ENCODE measurements at regions not wholly inside any gene's neighbourhood (a gene's known extent, or its start where the extent isn't known, plus 50 kb on each side); places are given as distances from the start of the nearest gene placed in this dataset.
A peak's percentile ranks its signal among the peaks of the same experiment; 100 is the strongest.
"Not testable (repeated sequence)": the region's sequence is repeated elsewhere in the genome, so short reads cannot be mapped to it uniquely, and the experiment has no call there.

DNA sequence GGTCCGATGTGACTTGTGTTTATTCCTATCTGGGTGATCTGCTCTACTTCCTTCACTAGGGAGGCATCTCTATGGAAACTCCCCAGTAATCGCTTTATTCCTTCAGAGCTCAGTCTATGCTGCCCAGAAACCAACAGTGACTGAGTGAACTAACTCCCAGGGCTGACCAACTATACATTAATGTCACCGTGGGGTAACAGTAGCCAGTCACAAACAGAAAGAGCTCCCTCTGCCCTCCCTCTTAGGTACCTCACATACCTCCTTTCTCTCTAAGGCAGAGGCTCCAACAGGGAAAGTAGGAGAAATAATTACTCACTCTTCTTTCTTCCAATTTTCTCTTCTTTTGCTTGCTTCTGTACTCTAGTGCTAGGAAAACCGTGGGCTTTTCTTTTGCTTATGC, 855.0 kb downstream of the REEP3 start:
- DNase-seq (ENCODE audit: low spot score) = no peak
- in situ Hi-C loops (cut with HindIII; ENCODE audit: low sequenced_read_pairs) = no loop called here

DNA sequence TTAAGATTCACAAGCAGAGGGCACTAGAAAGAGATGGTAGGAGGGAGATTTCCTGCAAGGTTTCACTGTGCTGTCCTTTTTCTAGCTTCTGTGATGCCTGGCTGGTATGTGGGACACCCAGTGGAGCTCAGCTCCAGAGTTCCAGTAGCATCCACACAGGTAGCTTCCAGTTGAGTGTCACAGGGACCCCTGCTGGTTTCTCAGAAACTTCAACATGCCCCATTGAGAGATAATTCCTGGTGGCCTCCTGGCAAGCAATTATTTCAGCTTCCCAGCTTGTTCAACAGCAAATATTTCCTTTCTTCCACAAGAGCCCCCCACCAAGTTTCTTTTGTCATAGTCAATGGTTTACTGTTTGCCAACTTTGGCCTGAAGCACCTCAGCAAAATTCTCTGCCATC, 858.7 kb downstream of the REEP3 start:
- DNase-seq (ENCODE audit: low spot score) = no peak
- in situ Hi-C loops (cut with HindIII; ENCODE audit: low sequenced_read_pairs) = no loop called here

DNA sequence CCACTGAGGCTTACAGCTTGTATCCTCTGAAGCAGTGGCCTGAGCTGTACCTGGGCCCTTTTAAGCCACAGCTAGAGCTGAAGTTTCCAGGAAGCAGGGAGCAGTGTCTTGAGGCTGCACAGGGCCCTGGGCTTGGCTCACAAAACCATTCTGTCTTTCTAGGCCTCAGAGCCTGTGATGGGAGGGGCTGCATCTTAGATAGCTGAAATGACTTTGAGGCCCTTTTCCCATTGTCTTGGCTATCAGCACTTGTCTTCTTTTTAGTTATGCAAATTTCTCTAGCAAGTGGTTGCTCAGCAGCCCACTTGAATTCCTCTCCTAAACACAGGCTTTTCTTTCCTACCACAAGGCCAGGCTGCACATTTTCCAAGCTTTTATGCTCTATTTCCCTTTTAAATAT, 864.2 kb downstream of the REEP3 start:
- in situ Hi-C loops (cut with HindIII; ENCODE audit: low sequenced_read_pairs) = no loop called here
- no peak for DNase-seq (ENCODE audit: low spot score)

DNA sequence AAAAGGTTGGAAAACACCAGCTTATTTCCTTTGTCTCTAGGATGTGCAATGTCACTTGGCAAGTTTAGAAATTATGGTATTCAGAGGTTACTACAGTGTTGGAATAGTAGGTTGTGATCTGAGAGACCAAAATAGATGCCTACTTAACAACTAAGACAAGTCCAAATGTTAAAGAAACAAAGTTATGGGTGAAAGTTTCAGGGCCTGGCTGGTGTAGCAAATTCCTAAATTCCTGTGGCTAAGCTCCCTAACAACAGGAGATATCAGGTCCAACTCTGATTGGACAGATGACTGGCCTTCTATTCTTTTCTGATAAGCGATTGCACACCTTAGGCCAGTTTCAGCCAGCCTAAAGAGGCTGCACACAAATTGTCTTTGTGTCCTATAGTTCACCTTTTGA, 873.5 kb downstream of the REEP3 start:
- DNase-seq (ENCODE audit: low spot score) = no peak
- in situ Hi-C loops (cut with HindIII; ENCODE audit: low sequenced_read_pairs) = no loop called here

DNA sequence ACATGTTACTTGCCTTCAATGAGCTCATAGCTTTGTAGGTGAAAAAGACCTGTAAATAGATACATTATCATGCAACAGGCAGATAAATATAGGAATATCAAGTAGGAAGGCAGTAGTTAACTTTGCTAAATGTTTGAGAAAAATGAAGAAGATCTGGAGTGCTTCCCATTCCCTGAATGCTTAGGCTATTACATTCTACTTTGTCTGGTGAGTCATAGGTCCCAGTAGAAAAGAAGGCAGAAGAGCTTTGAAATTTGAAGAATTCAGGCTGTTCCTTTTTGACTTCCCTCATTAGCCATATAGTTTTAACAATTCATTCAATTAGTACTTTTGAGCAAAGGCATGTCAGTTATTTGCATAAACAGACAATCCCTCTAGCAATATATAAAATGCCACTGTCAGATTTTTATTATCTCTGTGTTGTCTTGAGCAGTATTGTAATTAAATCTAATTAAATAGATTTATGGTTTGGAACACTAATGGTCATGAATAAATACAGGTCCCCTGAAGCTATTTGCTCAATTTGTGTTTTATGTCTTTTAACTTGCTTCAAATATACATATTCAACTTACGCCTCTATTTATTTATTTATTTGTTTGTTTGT, 875.0 kb downstream of the REEP3 start:
- DNase-seq (ENCODE audit: low spot score) = no peak
- in situ Hi-C loops (cut with HindIII; ENCODE audit: low sequenced_read_pairs) = no loop called here

DNA sequence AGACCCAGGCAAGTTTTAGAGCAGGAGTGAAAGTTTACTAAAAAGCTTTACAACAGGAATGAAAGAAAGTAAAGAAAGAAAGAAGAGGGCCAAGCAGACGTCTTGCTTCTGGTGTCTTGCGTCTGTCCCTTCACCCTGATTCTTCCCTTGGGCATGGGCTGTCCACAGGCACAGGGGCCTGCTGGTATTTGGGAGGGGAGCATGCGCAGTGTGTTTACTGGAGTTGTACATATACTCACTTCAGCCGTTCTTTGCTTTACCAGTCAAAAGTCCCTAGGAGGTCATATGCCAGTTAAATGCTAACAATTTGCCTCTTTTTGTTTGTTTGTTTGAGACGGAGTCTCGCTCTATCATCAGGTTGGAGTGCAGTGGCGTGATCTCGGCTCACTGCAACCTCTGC, 875.9 kb downstream of the REEP3 start:
- in situ Hi-C loops (cut with HindIII; ENCODE audit: low sequenced_read_pairs) = no loop called here
- no peak for DNase-seq (ENCODE audit: low spot score)

DNA sequence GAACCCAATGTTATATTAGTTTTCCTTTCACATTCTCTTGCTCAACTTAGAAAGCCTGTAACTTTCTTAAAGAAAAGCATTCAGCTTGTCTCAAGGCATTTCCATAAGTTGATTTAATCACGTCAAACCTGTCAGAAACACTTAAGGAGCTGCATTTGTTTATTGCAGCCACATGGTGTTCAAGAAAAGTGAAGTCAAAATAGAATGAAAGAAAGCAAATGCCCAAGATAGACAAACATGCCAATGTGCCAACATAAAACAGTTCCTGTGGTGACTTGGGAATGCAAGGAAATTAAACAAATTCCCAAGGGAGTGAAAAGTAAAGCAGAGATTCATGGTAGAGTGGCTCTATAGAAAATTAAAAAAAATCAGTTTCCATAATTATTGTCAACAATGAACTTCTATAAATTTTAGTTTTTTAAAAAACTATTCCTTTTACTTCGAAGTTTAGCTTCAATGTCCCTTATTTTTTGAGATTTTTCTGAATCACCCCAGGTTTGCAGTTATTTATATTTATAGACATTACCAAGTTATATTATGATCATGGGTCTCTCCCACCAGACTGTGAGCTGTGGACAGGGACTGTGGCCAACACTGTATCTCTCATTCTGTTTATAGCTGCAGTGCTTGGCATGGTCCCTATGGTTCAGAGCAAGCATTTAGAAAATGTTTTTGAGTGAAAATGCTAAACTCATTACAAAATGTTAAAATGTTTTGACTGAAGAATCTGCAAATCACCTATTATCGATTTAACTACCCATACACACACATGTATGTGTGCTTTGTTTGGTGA, 887.4 kb downstream of the REEP3 start:
- in situ Hi-C loops (cut with HindIII; ENCODE audit: low sequenced_read_pairs) = no loop called here
- DNase-seq (ENCODE audit: low spot score) = no peak

DNA sequence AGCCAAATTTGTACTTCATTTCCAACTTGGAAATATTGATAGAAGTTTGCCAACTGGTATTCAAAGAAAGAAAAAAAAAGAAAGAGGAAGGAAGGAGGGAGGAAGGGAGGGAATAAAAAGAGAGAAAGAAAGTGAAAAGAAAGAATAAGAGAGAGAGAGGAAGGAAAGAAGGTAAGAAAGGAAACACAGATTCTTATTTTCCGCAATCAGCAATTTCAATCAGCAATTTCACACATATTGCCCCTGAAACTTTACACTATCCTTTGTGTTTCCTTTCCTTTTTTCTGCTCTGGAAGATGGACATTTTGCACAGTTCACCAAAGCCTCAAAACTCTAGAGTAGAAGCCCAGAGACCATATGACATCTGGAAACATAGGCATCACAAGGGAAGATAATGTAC, 888.1 kb downstream of the REEP3 start:
- no peak for DNase-seq (ENCODE audit: low spot score)
- in situ Hi-C loops (cut with HindIII; ENCODE audit: low sequenced_read_pairs) = no loop called here

DNA sequence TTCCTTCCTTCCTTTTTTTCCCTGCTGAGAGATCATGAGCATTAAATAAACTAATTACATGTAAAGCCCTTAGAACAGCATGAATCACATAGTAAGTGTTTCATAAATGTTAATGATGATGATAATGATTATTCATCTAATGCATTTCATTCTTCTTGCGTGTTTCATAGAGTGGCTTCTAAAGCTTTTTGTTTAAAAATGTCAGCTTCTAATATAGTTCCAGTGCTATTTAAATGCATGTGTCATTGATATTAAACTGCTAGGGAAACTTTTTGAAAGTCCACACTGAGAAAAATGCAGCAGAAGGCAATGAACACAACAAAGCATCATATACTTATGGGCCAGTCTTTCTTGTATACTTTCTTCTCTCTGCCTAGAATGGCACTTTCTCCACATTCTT, 894.8 kb downstream of the REEP3 start:
- DNase-seq (ENCODE audit: low spot score) = no peak
- in situ Hi-C loops (cut with HindIII; ENCODE audit: low sequenced_read_pairs) = no loop called here

DNA sequence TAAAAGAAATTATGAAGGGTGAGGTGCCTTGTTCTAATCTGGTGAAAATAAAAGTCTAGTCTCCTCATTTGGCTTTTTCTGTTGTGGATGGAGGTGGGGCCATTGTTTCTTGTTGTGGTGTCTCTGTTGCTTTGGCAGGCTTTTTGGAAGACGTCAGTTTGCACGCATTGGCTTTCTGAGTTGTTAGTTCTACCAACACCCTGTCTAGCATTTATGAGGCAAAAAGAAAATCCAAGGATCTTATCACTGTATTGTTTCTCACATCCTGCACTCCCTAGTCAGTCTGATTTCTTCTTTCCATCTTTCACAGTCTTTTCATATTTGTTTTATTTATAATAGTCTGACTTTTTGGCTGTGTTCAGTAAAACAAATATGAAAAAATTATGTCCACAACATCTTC, 898.3 kb downstream of the REEP3 start:
- in situ Hi-C loops (cut with HindIII; ENCODE audit: low sequenced_read_pairs) = no loop called here
- DNase-seq (ENCODE audit: low spot score) = no peak

DNA sequence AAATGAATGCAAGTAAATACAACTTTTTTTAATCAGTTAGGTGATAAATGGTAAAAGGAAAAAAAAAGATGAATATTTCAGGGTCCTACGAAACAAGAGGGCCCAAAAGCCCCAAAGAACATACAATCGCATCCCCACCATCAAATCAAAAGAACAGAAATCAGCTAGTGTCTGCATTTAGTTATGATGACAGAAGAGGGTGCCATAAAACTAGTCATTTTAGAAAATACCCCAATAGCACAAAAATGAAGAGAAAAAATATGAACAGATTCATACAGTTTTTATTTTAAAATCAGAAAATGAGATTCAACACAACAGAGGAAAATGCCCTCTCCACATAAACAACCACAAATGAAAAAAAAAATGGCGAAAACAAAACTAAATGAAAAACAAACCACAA, 905.5 kb downstream of the REEP3 start:
- in situ Hi-C loops (cut with HindIII; ENCODE audit: low sequenced_read_pairs) = no loop called here
- DNase-seq (ENCODE audit: low spot score) = no peak

DNA sequence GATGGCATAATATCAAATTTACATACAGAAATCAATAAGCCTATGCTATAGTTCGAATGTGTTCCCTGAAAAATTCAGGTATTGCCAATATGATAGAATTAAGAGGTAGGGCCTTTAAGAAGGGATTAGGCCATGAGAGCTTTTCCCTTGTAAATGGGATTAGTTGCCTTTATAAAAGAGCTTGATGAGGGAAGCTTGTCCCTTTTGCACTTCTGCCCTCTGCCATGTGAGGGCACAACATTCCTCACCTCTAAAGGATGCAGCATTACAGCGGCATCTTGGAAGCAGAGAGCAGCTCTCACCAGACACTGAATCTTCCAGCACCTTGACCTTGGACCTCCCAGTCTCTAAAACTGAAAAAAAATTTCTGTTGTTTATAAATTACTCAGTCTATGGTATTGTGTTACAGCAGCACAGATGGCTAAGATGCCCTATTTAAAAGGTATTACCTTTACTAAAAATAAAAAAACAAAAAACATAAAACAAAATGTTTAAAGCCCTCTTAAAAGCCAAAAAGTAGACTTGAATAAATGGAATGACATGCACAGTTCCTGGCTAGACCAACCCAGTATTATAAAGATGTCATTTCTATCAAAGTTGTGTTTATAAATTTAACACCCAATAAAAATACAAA, 909.6 kb downstream of the REEP3 start:
- DNase-seq (ENCODE audit: low spot score) = peak; percentile 19
- in situ Hi-C loops (cut with HindIII; ENCODE audit: low sequenced_read_pairs) = no loop called here

DNA sequence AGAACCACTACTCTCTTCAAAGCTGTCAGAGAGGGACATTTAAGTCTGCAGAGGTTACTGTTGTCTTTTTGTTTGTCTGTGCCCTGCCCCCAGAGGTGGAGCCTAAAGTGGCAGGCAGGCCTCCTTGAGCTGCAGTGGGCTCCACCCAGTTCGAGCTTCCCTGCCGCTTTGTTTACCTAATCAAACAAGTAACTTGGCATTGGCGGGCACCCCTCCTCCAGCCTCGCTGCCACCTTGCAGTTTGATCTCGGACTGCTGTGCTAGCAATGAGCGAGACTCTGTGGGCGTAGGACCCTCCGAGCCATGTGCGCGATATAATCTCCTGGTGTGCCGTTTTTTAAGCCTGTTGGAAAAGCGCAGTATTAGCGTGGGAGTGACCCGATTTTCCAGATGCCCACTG, 920.7 kb downstream of the REEP3 start:
- in situ Hi-C loops (cut with HindIII; ENCODE audit: low sequenced_read_pairs); DNase-seq (ENCODE audit: low spot score): not testable (repeated sequence)

DNA sequence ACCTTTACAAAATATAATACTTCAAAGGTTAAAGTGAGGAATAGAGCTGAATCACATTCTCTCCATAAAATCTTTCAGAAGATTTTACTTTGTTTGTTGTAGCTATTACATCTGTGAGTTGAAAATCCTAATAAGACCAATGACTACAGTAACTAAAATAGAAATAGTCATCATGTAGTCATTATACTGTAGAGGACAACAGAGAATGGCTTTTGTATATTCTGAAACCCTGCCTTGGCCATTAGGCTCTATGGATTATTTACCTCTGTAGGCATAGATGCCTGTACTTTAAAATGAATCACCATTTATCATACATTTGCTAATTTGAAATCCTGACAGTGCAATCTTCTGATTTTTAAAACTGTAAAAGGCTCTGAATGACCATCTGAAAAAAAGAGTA, 923.0 kb downstream of the REEP3 start:
- in situ Hi-C loops (cut with HindIII; ENCODE audit: low sequenced_read_pairs) = no loop called here
- DNase-seq (ENCODE audit: low spot score) = no peak

DNA sequence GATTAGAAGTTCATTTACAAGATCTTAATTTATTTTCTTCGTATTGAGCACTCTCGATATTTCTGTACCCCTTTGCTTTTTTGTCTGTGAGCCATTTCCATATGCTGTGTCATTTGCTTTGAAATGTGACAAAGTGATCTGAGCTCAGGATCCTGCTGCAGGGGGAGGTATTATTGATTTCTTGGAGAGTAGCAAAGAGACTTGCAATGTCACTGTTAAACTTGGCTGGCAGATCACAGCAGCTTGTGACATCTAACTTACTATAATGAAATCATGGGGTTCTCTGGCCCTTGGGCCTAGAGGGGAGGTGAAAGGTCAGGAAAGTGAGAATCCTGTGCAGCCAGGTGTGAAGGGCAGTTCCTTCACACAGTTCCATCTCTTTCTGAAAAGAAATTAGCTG, 923.4 kb downstream of the REEP3 start:
- in situ Hi-C loops (cut with HindIII; ENCODE audit: low sequenced_read_pairs) = no loop called here

DNA sequence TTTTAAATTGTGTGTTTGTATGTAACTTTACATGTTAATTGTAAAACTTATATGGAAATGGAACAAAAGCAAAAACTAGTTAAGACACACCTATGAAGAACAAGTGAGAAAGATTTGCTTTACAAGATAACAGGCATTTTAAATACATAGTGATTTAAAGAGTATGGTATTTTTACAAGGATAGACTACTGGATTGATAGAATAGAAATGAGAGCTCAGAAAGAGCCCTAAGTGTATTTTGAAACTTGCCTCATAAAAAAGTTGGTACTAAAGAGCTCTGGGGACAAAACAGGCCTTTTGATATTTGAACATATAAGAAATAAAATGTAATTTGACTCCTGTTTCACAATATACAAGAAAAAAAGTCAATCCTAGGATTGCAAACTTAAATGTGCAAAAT, 928.4 kb downstream of the REEP3 start:
- DNase-seq (ENCODE audit: low spot score) = no peak
- in situ Hi-C loops (cut with HindIII; ENCODE audit: low sequenced_read_pairs) = no loop called here

More for the DNA sequence above, 923.4 kb downstream of the REEP3 start:
- peak; percentile 4 for DNase-seq (ENCODE audit: low spot score)

DNA sequence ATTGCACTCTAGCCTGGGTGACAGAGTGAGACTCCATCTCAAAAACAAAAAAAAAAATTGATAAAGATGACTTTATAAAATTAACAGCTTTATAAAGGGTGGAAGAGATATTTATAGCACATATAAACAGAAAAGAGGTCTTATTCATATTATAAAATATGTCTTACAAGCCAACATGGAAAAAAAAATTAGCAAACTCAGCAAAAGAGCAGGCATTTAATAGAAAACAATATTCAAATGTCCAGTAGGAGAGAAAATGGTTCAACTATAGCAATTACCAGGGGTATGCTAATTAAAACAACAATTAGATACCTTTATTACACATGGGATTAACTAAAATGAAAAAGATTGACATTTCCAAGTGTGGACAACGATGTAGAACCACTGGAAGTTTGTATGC, 929.1 kb downstream of the REEP3 start:
- in situ Hi-C loops (cut with HindIII; ENCODE audit: low sequenced_read_pairs) = no loop called here
- DNase-seq (ENCODE audit: low spot score) = no peak

DNA sequence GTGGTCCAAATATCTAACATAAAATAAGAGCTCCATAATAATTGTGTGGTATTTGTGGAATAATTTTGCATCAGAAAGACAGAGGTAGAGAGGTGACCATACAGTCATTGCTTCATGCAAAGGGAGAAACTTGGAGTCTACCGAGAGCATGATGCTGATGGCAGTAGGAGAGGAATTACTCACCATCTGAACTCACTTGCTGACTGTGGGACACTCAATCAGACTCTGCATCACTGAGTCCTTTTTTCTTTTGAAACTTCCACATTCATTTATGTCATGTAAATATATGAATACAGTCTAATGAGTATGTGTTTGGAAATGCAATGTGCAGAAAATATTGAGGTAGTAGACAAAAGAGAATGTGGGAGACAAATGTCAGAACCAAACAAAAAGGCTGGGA, 933.8 kb downstream of the REEP3 start:
- in situ Hi-C loops (cut with HindIII; ENCODE audit: low sequenced_read_pairs) = no loop called here
- no peak for DNase-seq (ENCODE audit: low spot score)

DNA sequence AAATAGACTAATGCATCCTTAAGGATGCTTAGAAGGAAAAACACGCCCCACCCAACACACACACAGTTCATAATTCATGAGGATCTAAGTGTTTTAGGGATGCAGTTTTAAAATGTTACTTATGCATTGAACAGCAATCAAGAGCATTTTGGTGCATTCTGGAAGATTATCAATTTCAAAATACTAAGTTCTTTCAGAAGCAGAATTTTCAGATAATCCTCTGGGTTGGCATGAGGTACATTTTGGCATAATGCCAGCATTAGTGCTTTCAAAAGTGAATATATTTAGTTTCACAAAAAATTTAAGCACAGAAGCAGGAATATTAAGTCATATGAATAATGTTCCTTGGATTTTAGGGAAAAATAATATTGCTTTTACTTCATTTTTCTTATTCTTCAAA, 937.1 kb downstream of the REEP3 start:
- DNase-seq (ENCODE audit: low spot score) = peak; percentile 10
- in situ Hi-C loops (cut with HindIII; ENCODE audit: low sequenced_read_pairs) = no loop called here

DNA sequence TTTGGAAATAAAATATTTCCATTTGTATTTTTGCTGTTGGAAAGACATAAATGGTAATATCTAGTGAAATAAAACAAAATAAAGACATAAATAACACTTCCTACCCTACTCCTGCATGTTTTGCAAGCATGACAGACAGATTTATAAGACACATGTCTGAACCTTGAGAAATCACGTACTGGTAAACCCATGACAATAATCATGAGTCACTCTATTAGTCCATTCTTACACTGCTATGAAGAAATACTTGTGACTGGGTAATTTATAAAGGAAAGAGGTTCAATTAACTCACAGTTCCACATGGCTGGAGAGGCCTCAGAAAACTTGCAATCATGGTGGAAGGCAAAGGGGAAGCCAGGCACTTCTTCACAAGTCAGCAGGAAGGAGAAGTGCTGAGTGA, 942.2 kb downstream of the REEP3 start:
- DNase-seq (ENCODE audit: low spot score) = no peak
- in situ Hi-C loops (cut with HindIII; ENCODE audit: low sequenced_read_pairs) = no loop called here

DNA sequence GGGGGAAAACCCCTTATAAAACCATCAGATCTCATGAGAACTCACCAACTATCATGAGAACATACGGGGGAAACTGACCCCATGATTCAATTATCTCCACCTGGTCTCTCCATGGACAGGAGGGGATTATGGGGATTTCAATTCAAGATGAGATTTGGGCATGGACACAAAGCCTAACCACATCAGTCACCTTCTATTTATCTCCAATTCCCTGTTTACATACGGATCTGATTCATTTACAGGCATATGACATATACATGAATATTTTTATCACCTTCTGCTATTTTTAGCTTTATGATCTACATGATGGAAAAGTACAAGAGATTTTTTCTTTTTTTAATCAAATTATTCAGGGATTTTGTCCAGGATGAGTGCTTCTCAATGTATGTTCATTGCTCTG, 944.5 kb downstream of the REEP3 start:
- DNase-seq (ENCODE audit: low spot score) = no peak
- in situ Hi-C loops (cut with HindIII; ENCODE audit: low sequenced_read_pairs) = no loop called here

All from G401 (cell line).